Ovary (tissue), 3 donors: ENCODE measurements at regions not wholly inside any gene's neighbourhood (a gene's known extent, or its start where the extent isn't known, plus 50 kb on each side); places are given as distances from the start of the nearest gene placed in this dataset.

Source experiments
- EP300 ChIP-seq: sonication (generic); formaldehyde crosslinking; IDR thresholded peaks from one replicate; pipeline ENCODE4 v1.6.1; 2017; ENCODE audit warnings: antibody characterized with exemption
- POLR2A ChIP-seq: fragments of 450-650 bp; IDR thresholded peaks from one replicate; pipeline ENCODE4 v1.6.1; 2017; ENCODE audit warnings: antibody characterized with exemption, mild to moderate bottlenecking, moderate library complexity
- TF ChIP-seq, protein P1 (sequence below), 3 donors: fragments of 450-650 bp in 2 of 3; fragments of 200-600 bp in 1 of 3; IDR thresholded peaks; one replicate each; pipeline versions ENCODE4 v1.5.1 to v1.8.0; 2016 to 2022; ENCODE audit warnings: antibody characterized with exemption in 3 of 3, mild to moderate bottlenecking in 1 of 3
- donor health status: DM: no; HTN: no; CAD: no.

DNA sequence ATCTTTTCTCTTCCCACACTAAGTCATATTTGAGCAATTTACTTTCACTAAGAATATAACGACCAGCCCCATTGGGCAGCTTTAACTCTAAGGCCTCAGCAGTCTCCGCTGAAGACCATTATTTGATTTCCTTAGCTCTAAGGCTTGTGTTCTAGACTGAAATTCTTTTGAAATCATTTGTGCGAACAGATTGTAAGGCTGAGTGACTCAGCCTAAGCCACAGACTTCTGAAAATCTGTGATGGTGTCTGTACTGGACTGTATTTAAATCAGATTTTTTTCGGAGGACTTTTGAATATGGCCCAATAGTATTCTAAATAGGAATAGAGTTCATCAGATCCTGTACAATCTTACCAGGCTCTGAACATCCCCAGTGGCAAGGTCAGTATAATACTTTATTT is 150.3 kb upstream of the TECRL start:
- TF ChIP-seq EP300 (no peak), POLR2A (no peak)
- TF ChIP-seq, protein P1, sequence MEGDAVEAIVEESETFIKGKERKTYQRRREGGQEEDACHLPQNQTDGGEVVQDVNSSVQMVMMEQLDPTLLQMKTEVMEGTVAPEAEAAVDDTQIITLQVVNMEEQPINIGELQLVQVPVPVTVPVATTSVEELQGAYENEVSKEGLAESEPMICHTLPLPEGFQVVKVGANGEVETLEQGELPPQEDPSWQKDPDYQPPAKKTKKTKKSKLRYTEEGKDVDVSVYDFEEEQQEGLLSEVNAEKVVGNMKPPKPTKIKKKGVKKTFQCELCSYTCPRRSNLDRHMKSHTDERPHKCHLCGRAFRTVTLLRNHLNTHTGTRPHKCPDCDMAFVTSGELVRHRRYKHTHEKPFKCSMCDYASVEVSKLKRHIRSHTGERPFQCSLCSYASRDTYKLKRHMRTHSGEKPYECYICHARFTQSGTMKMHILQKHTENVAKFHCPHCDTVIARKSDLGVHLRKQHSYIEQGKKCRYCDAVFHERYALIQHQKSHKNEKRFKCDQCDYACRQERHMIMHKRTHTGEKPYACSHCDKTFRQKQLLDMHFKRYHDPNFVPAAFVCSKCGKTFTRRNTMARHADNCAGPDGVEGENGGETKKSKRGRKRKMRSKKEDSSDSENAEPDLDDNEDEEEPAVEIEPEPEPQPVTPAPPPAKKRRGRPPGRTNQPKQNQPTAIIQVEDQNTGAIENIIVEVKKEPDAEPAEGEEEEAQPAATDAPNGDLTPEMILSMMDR (IDR thresholded peaks at IDR 0.05), result no peak
